HG03457 (cell line): ENCODE measurements at regions not wholly inside any gene's neighbourhood (a gene's known extent, or its start where the extent isn't known, plus 50 kb on each side); places are given as distances from the start of the nearest gene placed in this dataset.

Experiments
- ATAC-seq: cut with Tn5 transposase; IDR thresholded peaks from one replicate; pipeline ENCODE4 v1.9.1; 2021; ENCODE audit warnings: moderate number of reproducible peaks; ENCODE audit not compliant: unreplicated experiment

DNA sequence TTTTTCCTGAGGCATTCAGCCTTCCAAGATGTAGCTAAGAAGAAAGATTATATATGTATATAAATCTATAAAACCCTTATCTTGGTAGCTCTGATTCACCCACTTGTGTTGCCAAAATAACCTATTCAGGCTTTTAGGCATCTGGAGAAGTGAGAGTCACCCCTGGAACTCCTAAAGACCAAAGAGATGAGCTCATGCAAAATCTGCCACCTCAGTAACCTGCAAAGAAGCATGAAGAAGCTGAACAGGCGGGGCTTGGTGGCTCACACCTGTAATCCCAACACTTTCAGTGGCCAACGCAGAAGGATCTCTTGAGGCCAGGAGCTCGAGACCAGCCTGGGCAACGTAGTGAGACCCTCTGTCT lies 393.7 kb downstream of the FOXO1 start:
- no peak for ATAC-seq

DNA sequence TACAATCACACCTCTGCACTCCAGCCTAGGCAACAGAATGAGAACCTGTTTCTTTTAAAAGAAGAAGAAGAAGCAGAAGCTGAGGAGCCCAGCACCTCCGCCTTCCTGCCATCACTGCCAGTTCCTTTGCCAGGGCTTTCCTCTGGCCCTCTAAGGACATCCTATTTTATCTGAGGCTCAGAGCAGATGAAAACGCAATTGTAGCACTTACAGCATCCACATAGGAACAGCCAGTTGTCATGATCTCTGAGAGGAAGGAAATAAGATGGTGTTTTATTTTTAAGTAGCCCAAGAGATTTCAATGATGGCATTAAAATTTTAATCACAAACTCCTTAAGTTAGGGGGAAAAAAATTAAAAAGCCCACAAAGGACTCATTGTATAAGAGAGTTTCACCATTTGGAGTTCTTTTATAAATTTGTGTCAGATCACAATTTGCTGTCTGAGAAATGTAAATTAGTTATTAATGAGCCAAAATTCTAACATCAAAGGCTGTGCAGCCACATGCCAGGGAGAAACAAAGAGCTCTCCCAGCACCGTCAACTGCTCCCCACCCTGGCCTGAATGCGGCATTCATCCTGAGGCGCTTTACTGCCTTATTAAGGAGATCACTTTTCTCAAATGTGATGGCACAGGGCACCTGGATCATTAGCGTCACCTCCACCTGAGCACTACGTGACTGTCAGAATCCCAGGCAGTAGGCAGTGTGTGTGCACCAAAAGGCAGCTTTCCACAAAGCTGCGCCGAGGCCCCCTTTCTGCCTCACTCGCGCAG lies 393.0 kb downstream of the FOXO1 start:
- ATAC-seq, result no peak

DNA sequence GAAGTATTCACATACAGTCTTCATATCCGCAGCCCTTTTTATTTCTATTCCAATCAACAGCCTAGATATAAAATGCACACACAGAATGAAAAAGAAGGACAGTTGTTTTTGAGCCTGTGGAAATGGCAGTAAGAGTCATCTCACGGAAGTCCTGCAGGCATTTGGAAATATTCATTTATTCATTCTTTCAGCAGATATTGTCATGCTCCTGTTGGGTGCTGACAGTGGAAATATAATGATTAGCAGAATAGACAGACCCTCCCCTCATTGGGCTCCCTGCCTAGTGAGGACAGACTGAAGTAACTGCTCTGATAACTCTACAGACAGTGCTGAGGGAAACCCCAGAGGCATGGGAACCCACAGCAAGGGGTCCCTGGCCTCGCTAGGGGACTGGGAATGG lies 392.3 kb downstream of the FOXO1 start:
- no peak for ATAC-seq

DNA sequence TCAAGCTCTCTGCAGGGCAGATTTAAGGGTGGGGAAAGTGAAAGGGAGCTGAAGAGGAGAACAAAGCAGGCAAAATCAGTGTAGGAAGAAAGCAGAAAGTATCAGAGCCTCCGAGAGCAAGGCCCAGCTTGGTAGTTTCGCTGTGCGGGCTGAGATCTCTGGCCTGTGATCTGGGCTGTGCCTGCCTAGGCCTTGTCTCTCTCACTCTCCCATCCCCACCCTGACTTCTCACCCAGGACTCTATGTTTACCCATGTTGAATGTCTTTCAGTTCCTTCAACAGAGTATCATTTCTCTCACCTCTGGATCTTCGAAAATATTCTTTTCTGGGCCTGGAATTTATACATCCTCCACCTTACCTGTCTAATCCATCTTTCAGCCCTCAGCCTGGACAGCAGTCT lies 391.3 kb downstream of the FOXO1 start:
- ATAC-seq, result no peak

DNA sequence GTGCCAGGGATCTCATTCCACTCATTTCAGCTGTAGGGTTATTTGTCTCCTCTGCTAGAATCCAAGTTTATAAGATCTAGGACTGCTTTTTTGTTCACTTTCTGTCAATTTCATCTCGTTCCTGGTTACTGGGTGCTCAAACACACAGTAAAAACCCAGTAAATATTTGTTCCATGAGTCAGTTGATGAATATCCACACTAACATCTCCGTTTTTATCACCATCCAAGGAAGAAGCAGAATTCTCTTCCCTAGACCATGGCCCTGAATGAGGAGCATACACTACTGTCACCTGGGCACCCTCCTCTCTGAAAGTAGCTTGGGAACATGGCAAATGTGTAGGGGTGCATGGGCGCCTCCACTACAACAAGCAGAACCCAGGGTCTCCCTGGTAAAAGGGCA lies 390.8 kb downstream of the FOXO1 start:
- no peak for ATAC-seq

DNA sequence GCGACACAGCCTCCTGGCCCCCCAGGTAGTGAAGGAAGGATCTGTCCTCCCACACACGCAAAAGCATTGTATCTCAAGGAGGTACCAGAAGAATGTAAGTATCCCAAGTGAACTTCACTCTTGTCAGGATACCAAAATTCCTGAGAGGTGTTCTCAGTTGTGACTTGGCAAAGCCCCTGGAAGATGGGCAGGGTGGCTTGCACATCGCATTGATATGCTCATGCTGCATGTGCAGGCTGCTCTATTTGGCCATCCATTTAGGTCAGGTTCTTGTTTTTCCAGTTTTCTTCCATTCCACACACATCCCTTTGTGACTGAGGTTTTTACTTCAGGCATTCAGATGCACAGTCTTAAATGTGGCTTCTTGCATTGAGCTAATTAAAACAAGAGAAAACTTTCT lies 382.8 kb downstream of the FOXO1 start:
- ATAC-seq, result no peak

DNA sequence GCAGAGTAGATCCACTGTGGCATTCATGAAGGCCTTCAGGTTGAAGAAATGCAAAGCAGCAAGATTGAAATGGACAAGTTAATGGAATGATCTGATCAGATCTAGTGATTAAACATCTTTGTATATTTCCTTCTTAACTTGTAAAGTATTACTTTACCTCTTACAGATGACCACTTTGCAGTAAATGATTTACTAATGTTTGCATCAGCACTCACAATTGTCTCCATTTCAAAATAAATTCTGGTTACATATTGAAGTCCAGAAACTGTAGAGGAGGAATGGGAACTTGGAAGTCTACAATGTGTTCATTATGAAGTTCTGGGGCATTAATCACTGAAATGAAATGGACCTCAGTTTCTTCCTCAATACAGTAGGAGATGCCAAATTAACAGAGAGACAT lies 380.8 kb downstream of the FOXO1 start:
- ATAC-seq, result no peak

DNA sequence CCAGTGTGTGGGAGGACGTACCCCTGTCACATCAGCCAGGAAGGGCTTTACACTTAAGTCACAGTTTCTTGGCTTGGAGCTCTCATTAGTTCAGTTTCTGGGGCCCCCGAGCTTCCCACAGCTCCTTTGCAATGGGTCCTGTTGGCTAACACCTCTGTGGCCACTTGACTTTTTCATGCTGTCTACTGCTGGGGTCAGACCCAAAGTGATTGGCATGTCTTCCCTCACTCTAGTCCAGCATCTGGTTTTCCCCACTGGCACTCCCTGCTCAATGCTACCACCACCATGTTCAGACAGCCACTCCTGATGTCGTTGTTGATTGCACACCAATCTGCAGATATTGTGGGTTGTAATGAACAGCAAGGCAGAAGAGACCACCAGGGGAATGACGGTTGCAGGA lies 379.0 kb downstream of the FOXO1 start:
- no peak for ATAC-seq

DNA sequence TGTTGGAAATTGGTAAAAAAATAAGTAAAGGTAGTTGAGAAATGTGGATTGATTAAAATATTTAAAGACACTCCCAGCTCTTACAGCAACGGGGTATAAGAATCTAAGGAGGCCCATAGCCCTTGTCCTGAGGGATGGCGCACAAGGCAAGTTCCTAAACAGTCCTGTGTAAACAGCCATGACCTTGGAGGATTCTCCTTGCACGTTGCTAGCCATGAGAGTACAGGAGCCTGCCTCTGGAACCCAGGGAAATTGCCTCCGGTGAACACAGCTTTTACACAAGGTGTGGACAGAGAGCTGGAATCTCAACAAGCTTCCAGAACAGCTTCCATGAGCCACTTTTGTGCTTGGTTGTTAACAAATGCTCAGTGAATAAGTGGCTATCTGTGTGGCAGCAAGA lies 378.2 kb downstream of the FOXO1 start:
- ATAC-seq, result no peak

DNA sequence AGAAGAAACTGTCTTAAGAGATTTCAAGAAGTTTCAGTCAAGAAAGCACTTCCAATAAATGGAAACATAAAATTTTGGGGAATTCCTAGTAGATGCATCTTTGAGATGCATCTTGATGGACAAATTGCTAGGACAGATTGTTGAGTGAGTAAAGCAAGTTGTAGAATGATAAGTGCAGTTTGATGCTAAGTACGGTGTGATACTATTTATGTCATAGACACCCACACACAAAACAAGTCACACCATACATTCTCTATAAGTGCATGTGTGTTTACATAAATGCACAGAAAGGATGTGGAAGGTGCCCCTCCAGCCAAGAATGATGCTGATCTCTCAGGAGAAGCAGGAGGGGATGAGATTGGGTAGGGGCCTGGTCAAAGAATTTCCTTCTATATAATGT lies 375.7 kb downstream of the FOXO1 start:
- ATAC-seq, result no peak

DNA sequence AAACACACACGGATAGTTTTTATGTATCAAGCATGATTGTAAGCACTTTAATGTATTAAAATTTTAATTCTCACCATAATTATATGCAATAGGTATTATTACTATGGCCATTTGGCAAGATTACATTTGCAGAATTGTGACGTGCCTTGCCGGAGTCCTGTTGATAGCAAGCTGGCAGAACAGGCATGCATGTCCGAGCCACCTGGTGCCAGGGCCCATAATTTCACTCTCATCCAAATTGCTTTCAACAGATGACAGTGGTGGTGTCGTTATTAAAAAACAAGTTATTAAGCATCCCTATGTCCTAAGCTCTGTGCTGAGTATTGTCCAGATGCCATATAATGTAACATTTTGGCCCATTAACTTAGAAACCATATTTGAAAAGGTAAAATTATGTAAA lies 374.3 kb downstream of the FOXO1 start:
- no peak for ATAC-seq

DNA sequence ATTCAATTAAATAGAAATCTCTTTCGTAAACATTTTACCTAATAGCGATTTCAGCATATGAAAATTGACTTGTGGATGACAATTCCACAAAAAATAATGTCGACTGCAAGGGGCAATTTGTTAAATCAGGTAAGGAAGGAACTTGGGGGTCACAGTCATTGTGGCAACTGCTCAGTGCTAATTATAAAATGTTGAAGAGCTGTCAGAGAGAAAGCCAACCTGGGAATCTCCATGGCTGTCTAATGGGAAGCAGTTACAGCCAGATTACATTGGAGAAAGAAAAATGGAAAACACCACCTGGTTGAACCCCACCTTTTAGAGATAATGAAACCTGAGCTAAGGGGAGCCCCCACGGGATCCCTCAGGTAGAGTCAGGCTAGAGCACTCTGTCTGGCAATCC lies 373.9 kb downstream of the FOXO1 start:
- ATAC-seq, result no peak

DNA sequence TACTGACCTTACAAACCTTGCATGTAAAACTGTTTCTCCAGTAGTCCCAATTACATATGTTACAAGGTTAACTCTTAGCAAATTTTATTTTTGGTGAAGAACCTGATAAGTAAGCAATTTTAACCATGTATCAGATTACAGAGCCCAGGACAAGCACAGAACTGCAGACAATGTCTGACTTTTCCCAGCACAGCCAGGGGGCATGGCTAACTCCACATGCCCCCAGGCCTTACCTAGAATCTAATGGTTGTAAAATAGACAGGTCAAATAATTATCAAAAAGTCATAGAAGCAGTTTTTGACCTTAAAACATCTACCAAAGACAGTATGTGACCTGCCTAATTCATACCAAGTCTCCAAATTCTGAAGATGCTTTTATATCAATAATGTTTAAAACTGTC lies 364.1 kb downstream of the FOXO1 start:
- no peak for ATAC-seq

DNA sequence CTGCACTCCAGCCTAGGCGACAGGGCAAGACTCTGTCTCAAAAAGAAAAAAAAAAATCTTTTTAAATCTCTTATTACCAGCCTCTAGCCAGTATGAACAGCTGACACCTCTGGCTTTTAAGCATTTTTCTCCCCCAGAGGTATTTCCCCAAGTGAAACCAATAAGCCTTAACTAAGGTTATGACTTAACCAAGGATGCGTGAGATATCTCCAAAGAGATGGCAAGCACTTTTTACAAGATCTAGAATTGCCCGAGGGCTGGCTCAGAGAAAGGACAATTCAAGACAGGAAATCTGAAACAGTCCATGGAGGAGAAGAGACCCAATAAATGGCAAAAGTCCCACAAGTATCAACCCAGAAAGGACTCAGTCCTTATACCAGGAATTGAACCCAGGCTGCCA lies 362.1 kb downstream of the FOXO1 start:
- no peak for ATAC-seq

DNA sequence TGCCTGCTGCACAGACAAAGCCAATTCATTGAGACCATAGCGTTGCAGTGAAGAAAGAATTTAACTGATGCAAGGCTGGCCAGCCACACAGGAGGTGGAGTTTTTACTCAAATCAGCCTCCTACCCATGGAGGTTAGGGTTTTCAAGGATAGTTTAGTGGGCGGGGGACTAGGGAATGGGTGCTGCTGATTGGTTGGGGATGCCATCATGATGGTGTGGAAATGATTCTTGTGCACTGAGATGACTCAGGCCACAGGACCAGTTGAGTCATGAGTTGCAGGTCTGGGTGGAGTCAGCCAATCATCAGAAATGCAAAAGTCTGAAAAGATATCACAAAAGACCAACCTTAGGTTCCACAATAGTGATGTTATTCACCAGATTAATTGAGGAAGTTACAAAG lies 359.6 kb downstream of the FOXO1 start:
- ATAC-seq, result no peak

DNA sequence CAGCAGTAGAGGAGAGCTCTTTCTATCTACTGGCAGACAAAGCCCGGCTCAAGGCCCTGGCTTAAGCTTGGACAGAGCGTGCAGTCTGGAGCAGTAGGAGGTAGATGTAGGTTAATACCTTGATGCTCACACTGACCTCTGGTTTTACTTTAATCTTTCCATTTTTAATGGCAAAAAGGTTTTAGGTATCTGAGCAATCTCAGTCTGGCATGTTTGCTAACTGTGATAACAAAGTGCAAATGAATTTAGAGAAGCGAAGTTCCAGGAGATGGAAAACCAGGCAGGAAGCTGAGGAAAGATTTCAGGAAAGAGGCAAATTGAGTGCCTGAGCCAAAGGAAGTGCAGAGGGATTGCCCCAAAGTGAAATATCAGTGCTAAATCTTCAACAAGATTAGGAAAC lies 356.6 kb downstream of the FOXO1 start:
- ATAC-seq, result no peak

DNA sequence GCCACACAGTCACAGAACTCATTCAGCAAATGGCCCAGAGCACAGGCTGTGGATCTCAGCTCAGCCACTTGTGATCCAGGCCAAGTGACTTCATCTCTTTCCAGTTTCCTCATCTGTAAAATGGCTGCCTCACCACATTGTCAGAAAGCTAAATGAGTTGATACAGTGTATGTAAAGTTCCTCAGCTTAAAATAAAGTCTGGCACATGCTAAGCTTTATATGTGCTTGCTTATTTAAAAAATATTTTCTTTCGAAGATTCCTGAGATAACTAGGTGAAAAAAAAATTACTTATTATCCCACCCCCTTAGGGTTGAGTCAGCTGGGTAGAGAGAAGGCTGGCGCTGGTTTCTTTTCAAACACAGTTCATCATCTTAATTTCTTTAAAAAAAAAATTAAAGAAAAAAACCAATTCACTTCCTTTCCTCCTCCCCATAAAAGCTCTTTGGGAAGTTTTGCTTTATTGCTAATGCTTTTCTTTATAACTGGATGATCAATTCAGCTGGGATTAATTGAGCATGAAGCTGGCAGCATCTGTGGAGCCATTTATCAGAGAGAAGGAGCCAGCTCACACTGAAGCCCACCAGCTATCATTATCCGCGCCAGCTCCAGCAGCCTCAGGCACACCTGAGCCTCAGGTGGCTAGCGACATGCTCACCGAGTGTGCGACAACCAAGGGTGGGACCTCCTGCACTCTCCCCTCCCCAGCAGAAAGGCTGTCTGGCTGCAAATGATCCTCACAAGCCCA lies 354.9 kb downstream of the FOXO1 start:
- ATAC-seq, result no peak

DNA sequence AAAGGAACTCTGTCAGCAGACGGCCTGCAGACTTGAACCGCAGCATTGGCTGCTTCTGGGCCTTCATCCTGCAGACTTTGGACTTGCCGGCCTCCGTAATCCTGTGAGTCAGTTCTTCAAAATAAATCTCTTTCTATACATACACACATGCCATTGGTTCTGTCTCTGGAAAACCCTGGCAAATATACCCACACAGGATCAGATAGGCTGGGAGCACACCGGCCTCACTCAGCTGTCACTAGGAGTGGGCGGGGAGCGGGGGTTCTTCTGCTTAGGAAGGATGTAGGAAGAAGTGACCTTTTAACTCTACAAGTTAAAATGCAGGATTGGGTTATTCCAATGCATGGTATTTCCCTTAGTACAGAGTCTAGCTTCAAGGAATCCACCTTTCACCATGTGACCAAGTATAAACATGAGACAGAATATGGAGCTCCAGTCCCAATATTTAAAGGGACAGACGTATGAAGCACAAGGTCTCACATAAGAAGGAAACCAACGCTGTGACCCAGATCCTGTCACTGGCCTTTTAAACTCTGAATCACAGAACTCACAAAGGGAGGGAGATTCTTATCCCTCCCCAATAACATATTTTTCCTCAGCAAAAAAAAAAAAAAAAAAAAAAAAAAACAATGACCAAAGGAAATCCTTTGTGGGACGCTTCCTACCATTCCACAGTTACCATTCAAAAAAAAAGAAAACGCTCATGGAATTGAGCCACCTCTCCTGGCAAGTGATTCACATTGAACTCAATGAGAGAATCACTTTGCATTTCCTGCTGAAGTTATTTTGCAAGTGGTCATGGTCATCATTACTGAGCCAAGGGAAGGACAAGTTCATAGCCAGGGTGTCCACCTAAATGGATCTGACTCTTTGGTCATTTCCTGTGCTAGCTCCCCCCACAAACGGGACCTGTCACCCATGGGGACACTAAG lies 352.9 kb downstream of the FOXO1 start:
- ATAC-seq, result no peak

DNA sequence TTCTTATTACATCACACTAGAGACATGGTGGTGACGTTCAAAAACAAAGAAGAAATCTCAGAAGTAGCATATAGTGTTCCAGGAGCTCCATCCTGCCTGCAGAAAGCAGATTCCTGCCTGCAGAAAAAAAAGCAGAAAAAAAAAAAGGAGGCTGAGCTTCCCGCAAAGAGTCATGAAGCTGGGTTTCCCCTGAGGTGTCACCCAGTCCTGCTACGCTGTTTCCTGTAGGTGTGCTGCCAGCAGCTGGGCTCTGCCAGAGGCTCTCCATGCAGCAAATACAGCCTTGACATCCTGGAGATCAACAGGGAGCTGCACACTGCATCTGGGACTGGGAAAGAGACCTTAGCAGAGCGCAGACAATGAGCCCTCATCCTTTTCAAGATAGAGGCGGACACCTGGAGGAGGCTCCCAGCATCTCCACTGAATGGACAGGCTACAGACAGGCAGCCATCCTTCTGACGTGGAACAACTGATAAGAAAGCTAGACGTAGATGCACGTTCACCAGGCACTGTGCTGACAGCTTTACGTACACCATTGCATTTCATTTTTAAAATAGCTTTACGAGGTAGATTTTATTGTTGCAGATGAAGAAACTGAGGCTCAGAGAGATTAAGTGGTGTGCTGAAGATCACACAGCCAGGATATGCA lies 350.9 kb downstream of the FOXO1 start:
- no peak for ATAC-seq

DNA sequence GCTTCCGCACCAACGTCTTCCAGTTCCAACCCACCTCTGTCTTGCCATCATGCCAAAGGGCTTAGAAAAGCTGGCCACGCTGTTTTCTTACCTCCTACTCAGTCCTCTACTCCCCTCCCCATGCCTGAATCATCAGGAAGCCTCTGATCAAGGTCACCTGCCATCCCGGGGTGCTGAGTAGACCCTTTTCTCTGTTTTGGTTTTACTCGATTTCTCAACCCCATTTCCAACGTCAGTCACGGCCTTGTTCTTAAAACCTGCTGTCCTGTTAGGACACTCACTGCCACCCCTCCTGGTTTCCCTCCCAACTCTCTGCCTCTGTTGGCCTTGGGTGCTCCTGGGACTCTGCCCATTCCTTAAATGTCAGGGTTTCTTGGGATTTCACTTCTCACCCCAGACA lies 350.1 kb downstream of the FOXO1 start:
- no peak for ATAC-seq

DNA sequence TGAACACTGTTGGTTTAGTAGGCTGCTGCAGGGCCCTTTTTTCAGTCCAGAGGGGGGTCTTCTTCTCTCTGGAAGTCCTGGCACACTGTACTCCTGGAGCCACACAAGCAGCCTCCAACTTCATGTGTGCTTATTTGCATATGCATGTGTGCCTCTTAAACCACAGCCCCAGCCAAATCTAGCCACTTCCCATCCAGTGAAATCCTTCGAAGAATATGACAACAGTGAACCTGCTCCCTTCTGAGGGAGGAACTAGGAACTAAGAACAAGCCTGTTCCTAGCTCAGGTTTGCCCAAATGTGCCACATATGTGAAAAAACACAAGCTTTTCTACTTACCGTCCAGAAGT lies 348.5 kb downstream of the FOXO1 start:
- ATAC-seq, result no peak
